ENCODE measurements at regions not wholly inside any gene's neighbourhood (a gene's known extent, or its start where the extent isn't known, plus 50 kb on each side); places are given as distances from the start of the nearest gene placed in this dataset.

GRCh38 chr2:238973038-238973739, 125.3 kb downstream of the TWIST2 start:
- no peak overlapping the region for H3K27ac ChIP-seq
- TF ChIP-seq CTCF (IDR thresholded peaks at IDR 0.05) = no peak
- TF ChIP-seq ZFX (IDR thresholded peaks at IDR 0.05; ENCODE audit: borderline replicate concordance) = no peak

- no peak overlapping the region for H3K27ac ChIP-seq
- no peak for TF ChIP-seq CTCF (IDR thresholded peaks at IDR 0.05)
- TF ChIP-seq ZFX (IDR thresholded peaks at IDR 0.05; ENCODE audit: borderline replicate concordance) = no peak
Measured at GRCh38 chr2:238974081-238974480, 126.2 kb downstream of the TWIST2 start.

- TF ChIP-seq CTCF (IDR thresholded peaks at IDR 0.05) (no peak), ZFX (IDR thresholded peaks at IDR 0.05; ENCODE audit: borderline replicate concordance) (no peak)
- H3K27ac ChIP-seq = no peak overlapping the region
Measured at GRCh38 chr2:238974501-238975166, 126.7 kb downstream of the TWIST2 start.

GRCh38 chr2:238975408-238975807, 127.5 kb downstream of the TWIST2 start:
- no peak overlapping the region for H3K27ac ChIP-seq

GRCh38 chr2:238978497-238978896, 130.6 kb downstream of the TWIST2 start:
- no peak overlapping the region for H3K27ac ChIP-seq
- TF ChIP-seq CTCF (IDR thresholded peaks at IDR 0.05) = no peak
- TF ChIP-seq ZFX (IDR thresholded peaks at IDR 0.05; ENCODE audit: borderline replicate concordance) = no peak

More at GRCh38 chr2:238975408-238975807, 127.5 kb downstream of the TWIST2 start:
- TF ChIP-seq CTCF (IDR thresholded peaks at IDR 0.05) = no peak
- TF ChIP-seq ZFX (IDR thresholded peaks at IDR 0.05; ENCODE audit: borderline replicate concordance) = no peak

- TF ChIP-seq CTCF (IDR thresholded peaks at IDR 0.05) = no peak
- no peak for TF ChIP-seq ZFX (IDR thresholded peaks at IDR 0.05; ENCODE audit: borderline replicate concordance)
Measured at GRCh38 chr2:238979636-238980035, 131.8 kb downstream of the TWIST2 start.

GRCh38 chr2:238985041-238985729, 137.3 kb downstream of the TWIST2 start:
- no peak overlapping the region for H3K27ac ChIP-seq
- TF ChIP-seq ZFX (IDR thresholded peaks at IDR 0.05; ENCODE audit: borderline replicate concordance) (no peak), CTCF (IDR thresholded peaks at IDR 0.05) (no peak)

More at GRCh38 chr2:238979636-238980035, 131.8 kb downstream of the TWIST2 start:
- no peak overlapping the region for H3K27ac ChIP-seq

Measured in 22Rv1 (cell line).